Skin of body (tissue), 1 donor: ENCODE measurements at regions not wholly inside any gene's neighbourhood (a gene's known extent, or its start where the extent isn't known, plus 50 kb on each side); places are given as distances from the start of the nearest gene placed in this dataset.
"Not testable (repeated sequence)": the region's sequence is repeated elsewhere in the genome, so short reads cannot be mapped to it uniquely, and the experiment has no call there.

Experiments used
- DNase-seq: peaks from one replicate; lab custom pipeline; 2025; lab: John Stamatoyannopoulos, UW

- DNase-seq: no peak
Measured at GRCh38 chr4:20050768-20051167, 200.9 kb upstream of the SLIT2 start.

GRCh38 chr4:20049889-20050288 is 201.8 kb upstream of the SLIT2 start:
- no peak for DNase-seq

GRCh38 chr4:20046931-20047677 is 204.6 kb upstream of the SLIT2 start:
- DNase-seq: peak; percentile 14

GRCh38 chr4:20046179-20046578 is 205.5 kb upstream of the SLIT2 start:
- DNase-seq: no peak

GRCh38 chr4:20044966-20045365 is 206.7 kb upstream of the SLIT2 start:
- DNase-seq: no peak

- DNase-seq: peak; percentile 46
Measured at GRCh38 chr4:20044502-20044911, 207.2 kb upstream of the SLIT2 start.

GRCh38 chr4:20043991-20044390 is 207.7 kb upstream of the SLIT2 start:
- DNase-seq: no peak

- DNase-seq: no peak
Measured at GRCh38 chr4:20042769-20043168, 208.9 kb upstream of the SLIT2 start.

GRCh38 chr4:20041839-20042407 is 209.8 kb upstream of the SLIT2 start:
- no peak for DNase-seq

GRCh38 chr4:20037745-20038144 is 214.0 kb upstream of the SLIT2 start:
- DNase-seq: no peak

GRCh38 chr4:20030108-20030507 is 221.6 kb upstream of the SLIT2 start:
- DNase-seq: no peak

GRCh38 chr4:20028645-20029044 is 223.1 kb upstream of the SLIT2 start:
- DNase-seq: no peak

GRCh38 chr4:20026456-20026855 is 225.2 kb upstream of the SLIT2 start:
- peak; percentile 80 for DNase-seq

- no peak for DNase-seq
Measured at GRCh38 chr4:20022471-20022870, 229.2 kb upstream of the SLIT2 start.

- no peak for DNase-seq
Measured at GRCh38 chr4:20020056-20020455, 231.6 kb upstream of the SLIT2 start.

GRCh38 chr4:20019310-20020015 is 232.2 kb upstream of the SLIT2 start:
- DNase-seq: no peak

- peak; percentile 54 for DNase-seq
Measured at GRCh38 chr4:20017777-20018115, 234.0 kb upstream of the SLIT2 start.

- peak; percentile 97 for DNase-seq
Measured at GRCh38 chr4:20017070-20017776, 234.5 kb upstream of the SLIT2 start.

- no peak for DNase-seq
Measured at GRCh38 chr4:20015636-20016224, 236.0 kb upstream of the SLIT2 start.

- DNase-seq: not testable (repeated sequence)
Measured at GRCh38 chr4:20003836-20004558, 247.7 kb upstream of the SLIT2 start.

GRCh38 chr4:19999775-20000414 is 251.8 kb upstream of the SLIT2 start:
- no peak for DNase-seq
